ENCODE measurements at regions not wholly inside any gene's neighbourhood (a gene's known extent, or its start where the extent isn't known, plus 50 kb on each side); places are given as distances from the start of the nearest gene placed in this dataset.
A peak's percentile ranks its signal among the peaks of the same experiment; 100 is the strongest.

DNA sequence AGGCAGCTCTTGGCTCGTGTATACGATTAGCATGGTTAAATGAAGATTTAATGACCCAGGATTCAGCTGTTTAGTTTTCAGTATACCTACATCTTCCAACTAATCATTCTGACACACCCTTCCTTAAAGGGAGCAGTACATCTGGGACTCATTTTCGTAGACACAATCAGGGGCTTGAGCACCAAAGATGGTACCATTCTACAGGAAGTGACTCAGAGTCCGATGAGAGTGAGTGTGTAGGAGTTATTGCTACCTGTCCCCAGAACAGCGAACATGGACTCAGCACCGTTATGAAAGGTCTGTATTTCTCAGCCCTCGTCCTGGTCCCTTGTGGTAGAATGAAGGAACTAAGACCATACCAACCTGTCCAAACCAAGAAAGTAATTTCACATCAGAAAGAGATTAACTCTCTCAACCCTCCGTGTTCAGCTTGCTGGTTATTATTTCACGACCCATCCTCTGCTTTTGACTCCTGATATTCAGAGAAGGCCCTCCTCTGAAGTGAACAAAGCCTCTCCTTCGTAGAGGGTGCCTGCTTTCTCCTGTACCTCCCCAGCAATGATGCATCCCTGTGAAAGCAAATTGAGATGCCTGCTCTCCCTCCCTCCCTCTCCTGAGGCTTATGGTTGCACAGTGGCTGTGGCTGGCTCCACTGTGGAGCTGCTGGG, 214.8 kb downstream of the MTX2 start:
- Mint-ChIP-seq H3K36me3 (ENCODE audit: insufficient read depth) (no peaks in the 10 kb centered on the region), H3K4me3 (no peak overlapping the region), H3K27ac (ENCODE audit: low read depth) (no peak overlapping the region), H3K27me3 (peaks cover 63% of the 10 kb centered on the region), H3K4me1 (no peaks in the 10 kb centered on the region), H3K9me3 (no peaks in the 10 kb centered on the region)
- DNase-seq (ENCODE audit: low spot score in 2 of 2) = no peak
- no peak for ATAC-seq (replicated peaks; ENCODE audit: extremely low read depth, poor library complexity, severe bottlenecking)

DNA sequence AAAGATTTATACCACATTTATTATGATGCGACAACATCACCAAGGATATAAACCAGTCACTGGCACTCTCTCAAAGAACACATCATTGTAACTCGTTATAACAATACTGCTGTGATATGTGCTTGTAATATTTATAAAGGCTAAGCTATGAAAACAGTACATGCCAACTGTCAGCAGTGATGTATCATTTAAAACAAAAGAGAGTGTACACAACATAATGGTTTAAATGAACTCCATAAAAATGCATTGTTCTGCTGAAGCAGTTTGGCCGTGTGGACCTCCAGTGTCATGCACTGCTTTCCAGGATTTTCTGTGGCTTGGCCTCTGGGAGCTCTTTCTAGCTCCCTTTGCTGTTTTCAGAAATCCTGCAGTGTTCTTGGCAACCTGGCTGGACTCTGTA, 215.6 kb downstream of the MTX2 start:
- no peak overlapping the region for H3K27ac Mint-ChIP-seq (ENCODE audit: low read depth)
- no peaks in the 10 kb centered on the region for H3K9me3 Mint-ChIP-seq
- peaks cover 63% of the 10 kb centered on the region for H3K27me3 Mint-ChIP-seq
- ATAC-seq (replicated peaks; ENCODE audit: extremely low read depth, poor library complexity, severe bottlenecking) = no peak
- H3K36me3 Mint-ChIP-seq (ENCODE audit: insufficient read depth) = no peaks in the 10 kb centered on the region
- no peak for DNase-seq (ENCODE audit: low spot score in 2 of 2)
- no peak overlapping the region for H3K4me3 Mint-ChIP-seq
- no peaks in the 10 kb centered on the region for H3K4me1 Mint-ChIP-seq

DNA sequence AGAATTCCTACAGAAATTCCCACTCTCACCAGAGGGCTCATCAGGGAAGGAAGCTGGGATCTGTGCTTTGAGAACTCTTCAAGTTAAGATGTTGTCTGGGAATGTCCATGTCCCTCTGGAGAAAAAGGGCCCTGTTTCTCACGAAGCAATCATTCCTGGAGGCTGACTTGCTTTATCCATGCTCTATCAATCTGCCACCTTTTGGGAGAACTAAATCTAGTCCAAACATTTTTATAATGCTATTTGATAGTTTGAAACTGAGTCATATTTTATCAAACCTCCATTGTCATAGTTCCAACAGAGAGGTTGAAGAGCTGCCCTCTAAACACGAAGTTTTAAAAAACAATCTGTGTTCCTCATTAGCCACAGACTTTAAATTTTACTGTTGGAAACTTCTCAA, 219.2 kb downstream of the MTX2 start:
- H3K4me3 Mint-ChIP-seq = no peak overlapping the region
- H3K36me3 Mint-ChIP-seq (ENCODE audit: insufficient read depth) = peaks cover 1% of the 10 kb centered on the region
- H3K4me1 Mint-ChIP-seq = peaks cover 12% of the 10 kb centered on the region
- no peaks in the 10 kb centered on the region for H3K9me3 Mint-ChIP-seq
- DNase-seq (ENCODE audit: low spot score in 2 of 2) (no peak), ATAC-seq (replicated peaks; ENCODE audit: extremely low read depth, poor library complexity, severe bottlenecking) (no peak)
- H3K27me3 Mint-ChIP-seq = peaks cover 43% of the 10 kb centered on the region
- no peak overlapping the region for H3K27ac Mint-ChIP-seq (ENCODE audit: low read depth)

DNA sequence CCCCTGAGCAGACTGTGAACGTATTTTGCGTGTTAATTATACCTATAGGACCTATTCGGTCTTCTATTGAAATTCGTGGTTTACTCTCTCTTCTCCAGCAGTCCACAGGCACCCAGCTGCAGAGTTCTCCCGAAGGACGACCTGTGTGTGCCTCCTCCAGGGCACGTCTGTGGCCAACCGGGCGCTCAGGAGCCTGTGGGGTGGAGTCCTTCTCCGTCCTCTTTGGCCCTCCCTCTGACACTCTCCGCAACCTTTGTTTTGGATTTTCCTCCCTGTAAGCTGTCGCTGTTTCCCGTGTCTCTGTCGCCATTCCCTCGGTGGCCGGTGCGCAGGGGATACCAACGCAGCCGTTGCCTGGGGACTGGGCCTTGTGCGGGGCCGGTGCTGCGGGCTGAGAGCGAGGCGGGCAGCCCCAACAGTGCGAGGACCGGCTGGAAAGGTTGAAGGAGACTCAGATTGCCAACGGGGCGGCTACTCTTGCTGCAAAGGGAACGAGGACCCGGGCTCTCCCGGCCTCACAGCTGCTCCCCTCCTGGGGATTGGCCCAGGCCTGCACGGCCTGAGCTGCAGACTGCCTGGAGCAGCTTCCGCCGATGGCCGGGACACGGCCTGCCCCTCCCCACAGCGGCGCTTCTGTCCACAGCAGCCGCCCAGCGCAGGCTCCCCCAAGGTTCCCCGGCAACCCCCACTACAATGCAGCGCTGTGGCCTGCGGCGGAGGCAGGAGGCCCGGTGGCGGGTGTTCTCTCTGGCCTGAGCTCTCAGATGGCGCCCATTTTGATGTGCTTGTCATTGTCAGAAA, 221.0 kb downstream of the MTX2 start:
- DNase-seq (ENCODE audit: low spot score in 2 of 2) (no peak), ATAC-seq (replicated peaks; ENCODE audit: extremely low read depth, poor library complexity, severe bottlenecking) (no peak)
- no peak overlapping the region for H3K27ac Mint-ChIP-seq (ENCODE audit: low read depth)
- peaks cover 44% of the 10 kb centered on the region for H3K27me3 Mint-ChIP-seq
- H3K4me1 Mint-ChIP-seq = peaks cover 13% of the 10 kb centered on the region
- H3K4me3 Mint-ChIP-seq = no peak overlapping the region
- H3K9me3 Mint-ChIP-seq = no peaks in the 10 kb centered on the region
- peaks cover 1% of the 10 kb centered on the region for H3K36me3 Mint-ChIP-seq (ENCODE audit: insufficient read depth)

DNA sequence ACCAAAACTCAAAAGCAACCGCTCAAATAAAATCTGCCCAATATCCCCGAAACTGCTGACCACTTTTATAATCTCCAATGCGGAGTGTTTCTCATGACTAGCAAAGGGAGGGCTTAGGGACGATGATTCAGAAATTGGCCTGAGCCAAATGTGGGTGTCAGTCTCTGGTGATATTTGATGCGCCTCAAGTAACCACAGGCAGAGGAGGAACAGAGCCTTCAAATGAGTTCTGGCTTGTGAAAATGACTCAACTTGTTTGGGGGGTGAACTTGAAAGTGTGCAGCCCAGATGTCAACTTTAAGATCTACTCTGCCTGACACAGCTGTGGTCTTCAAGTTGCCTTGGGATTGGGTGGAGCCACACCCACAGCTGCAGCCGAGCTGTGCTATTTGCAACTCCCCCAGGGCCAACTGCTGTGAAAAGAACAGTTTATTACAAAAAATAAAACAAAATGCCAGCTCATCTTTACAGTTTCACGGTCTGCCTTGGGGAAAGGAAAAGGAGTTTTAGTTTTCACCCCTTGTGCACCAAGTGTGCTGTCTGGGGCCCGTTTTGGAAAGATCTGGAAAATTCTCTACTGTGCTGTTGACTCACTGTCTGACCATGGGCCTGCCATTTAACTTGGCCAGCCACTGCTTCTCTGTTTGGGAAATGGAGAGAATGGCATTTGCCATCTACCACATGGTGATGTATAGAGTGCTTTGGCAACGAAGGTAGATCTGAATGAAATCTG, 222.1 kb downstream of the MTX2 start:
- ATAC-seq (replicated peaks; ENCODE audit: extremely low read depth, poor library complexity, severe bottlenecking) = peak; percentile 87
- peak in 1 of 2 donors; percentile 27 for DNase-seq (ENCODE audit: low spot score in 2 of 2)
- peaks cover 44% of the 10 kb centered on the region for H3K27me3 Mint-ChIP-seq
- H3K36me3 Mint-ChIP-seq (ENCODE audit: insufficient read depth) = peaks cover 1% of the 10 kb centered on the region
- no peaks in the 10 kb centered on the region for H3K9me3 Mint-ChIP-seq
- no peak overlapping the region for H3K4me3 Mint-ChIP-seq
- no peak overlapping the region for H3K27ac Mint-ChIP-seq (ENCODE audit: low read depth)
- peaks cover 13% of the 10 kb centered on the region for H3K4me1 Mint-ChIP-seq

DNA sequence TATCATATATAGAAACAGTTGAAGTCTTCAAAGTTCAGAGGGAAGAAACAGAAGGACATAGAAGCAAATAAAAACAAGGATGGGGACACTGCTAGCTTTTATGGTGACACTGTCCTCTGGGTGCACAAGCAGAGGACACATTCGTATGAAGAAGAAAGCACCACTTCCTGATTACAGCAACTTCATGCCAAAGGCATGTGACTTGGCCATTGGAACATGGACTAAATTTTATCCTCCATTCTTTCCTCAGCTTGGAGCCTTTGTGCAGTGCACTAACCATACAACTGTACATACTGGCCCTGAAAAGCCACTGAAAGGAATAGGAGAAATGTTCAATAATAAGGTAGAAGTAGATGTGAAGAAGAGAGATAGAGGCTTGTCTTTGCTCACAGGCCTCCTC, 223.3 kb downstream of the MTX2 start:
- DNase-seq (ENCODE audit: low spot score in 2 of 2) = no peak
- H3K27me3 Mint-ChIP-seq = peaks cover 33% of the 10 kb centered on the region
- H3K9me3 Mint-ChIP-seq = no peaks in the 10 kb centered on the region
- H3K4me1 Mint-ChIP-seq = peaks cover 13% of the 10 kb centered on the region
- ATAC-seq (replicated peaks; ENCODE audit: extremely low read depth, poor library complexity, severe bottlenecking) = no peak
- no peak overlapping the region for H3K4me3 Mint-ChIP-seq
- no peak overlapping the region for H3K27ac Mint-ChIP-seq (ENCODE audit: low read depth)
- H3K36me3 Mint-ChIP-seq (ENCODE audit: insufficient read depth) = peaks cover 1% of the 10 kb centered on the region

DNA sequence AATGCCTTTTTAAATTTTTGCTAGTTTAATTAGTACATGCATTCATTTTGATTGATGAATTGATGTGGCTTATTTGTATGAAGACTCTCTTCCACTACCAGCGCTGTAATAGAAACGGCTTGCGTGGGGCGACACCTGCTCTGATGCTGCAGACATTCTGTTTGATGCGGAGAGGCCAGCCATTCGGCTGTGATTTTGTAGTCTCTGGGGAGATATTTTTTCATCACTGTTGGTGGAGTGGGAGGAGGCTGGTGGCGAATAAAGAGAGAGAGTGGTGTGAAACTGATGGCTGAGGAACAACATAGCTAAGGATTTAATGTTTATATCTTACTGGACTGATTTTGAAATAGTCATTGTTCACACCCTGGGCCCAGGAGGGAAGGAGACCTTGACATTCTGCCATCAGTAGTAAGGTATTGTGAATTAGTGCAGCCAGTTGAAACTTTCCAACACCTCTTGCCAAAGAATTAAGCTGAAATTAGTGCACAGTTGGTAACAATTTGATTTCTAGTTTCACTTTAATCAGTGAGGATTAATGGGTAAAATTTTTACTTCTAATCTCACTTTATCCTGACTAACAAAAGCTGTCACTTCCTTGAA, 224.1 kb downstream of the MTX2 start:
- no peak for ATAC-seq (replicated peaks; ENCODE audit: extremely low read depth, poor library complexity, severe bottlenecking)

DNA sequence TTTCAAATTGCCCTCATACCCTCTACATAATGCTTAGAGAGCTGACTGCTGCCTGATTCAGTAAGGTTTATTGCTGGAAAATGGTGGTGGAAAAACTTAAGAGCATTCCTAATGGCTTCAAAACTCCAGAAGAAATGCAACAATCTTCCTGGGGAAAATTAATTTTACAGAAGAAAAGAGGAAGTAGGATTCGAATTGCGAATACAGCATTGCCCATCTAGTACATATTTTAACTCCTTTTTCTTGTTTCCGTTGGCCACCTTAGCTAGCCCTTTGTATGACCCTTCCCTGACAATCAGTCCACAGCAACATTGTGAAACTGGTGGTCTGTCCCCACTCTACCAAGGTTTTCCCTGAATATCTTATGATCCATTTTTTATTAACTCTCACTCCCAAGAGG, 224.7 kb downstream of the MTX2 start:
- no peak for DNase-seq (ENCODE audit: low spot score in 2 of 2)
- Mint-ChIP-seq H3K9me3 (no peaks in the 10 kb centered on the region), H3K4me1 (peaks cover 13% of the 10 kb centered on the region), H3K36me3 (ENCODE audit: insufficient read depth) (peaks cover 1% of the 10 kb centered on the region), H3K4me3 (no peak overlapping the region), H3K27ac (ENCODE audit: low read depth) (no peak overlapping the region), H3K27me3 (peaks cover 31% of the 10 kb centered on the region)
- no peak for ATAC-seq (replicated peaks; ENCODE audit: extremely low read depth, poor library complexity, severe bottlenecking)

More for the DNA sequence above, 224.1 kb downstream of the MTX2 start:
- no peak overlapping the region for H3K4me3 Mint-ChIP-seq
- H3K27me3 Mint-ChIP-seq = peaks cover 27% of the 10 kb centered on the region
- H3K9me3 Mint-ChIP-seq = no peaks in the 10 kb centered on the region
- no peak for DNase-seq (ENCODE audit: low spot score in 2 of 2)
- peaks cover 13% of the 10 kb centered on the region for H3K4me1 Mint-ChIP-seq
- H3K36me3 Mint-ChIP-seq (ENCODE audit: insufficient read depth) = peaks cover 1% of the 10 kb centered on the region
- H3K27ac Mint-ChIP-seq (ENCODE audit: low read depth) = no peak overlapping the region

DNA sequence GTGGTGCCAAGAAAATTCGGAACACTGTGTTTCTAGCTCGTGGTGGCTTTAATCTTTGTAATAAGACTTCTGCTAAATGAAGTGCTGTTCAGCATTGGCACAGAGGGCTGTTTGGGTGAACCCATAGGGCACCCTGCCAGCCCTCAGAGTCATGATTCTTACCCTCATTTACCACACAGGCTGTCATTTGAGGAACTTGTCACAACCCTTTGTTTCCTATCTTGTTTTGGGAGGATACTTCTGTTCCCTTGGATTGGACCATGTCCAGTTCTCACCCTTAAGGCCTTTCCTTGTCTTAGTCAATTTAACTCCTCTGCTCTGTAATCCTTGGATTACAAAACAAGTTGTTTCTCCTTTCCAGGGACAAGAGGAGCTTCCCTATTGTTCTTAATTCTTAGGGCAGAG, 225.7 kb downstream of the MTX2 start:
- H3K4me1 Mint-ChIP-seq = peaks cover 13% of the 10 kb centered on the region
- H3K27me3 Mint-ChIP-seq = peaks cover 34% of the 10 kb centered on the region
- H3K9me3 Mint-ChIP-seq = no peaks in the 10 kb centered on the region
- H3K36me3 Mint-ChIP-seq (ENCODE audit: insufficient read depth) = peaks cover 1% of the 10 kb centered on the region
- no peak overlapping the region for H3K27ac Mint-ChIP-seq (ENCODE audit: low read depth)
- no peak for DNase-seq (ENCODE audit: low spot score in 2 of 2)
- ATAC-seq (replicated peaks; ENCODE audit: extremely low read depth, poor library complexity, severe bottlenecking) = no peak
- H3K4me3 Mint-ChIP-seq = no peak overlapping the region

DNA sequence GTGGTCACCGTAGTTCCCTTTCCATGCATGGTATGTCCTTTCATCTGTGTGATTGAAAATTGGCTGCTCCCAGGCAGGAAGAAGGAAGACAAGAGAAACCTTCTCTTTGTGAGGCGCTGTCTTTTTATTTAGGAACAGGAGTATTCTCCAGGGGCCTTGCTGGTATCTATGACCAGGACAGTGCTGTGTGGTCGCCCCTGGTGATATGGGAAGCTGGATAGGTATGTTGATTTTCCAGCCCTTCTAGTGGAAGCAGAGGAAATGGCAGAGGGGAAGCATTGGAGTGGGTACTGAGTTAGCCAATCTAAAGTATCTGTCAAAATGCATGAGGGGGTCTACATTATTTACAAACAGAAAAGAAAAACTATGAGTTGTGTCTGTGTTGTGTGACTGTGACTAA, 226.6 kb downstream of the MTX2 start:
- no peak for ATAC-seq (replicated peaks; ENCODE audit: extremely low read depth, poor library complexity, severe bottlenecking)
- Mint-ChIP-seq H3K4me3 (no peak overlapping the region), H3K27ac (ENCODE audit: low read depth) (no peak overlapping the region), H3K36me3 (ENCODE audit: insufficient read depth) (no peaks in the 10 kb centered on the region), H3K4me1 (peaks cover 13% of the 10 kb centered on the region), H3K9me3 (no peaks in the 10 kb centered on the region), H3K27me3 (peaks cover 38% of the 10 kb centered on the region)
- no peak for DNase-seq (ENCODE audit: low spot score in 2 of 2)

DNA sequence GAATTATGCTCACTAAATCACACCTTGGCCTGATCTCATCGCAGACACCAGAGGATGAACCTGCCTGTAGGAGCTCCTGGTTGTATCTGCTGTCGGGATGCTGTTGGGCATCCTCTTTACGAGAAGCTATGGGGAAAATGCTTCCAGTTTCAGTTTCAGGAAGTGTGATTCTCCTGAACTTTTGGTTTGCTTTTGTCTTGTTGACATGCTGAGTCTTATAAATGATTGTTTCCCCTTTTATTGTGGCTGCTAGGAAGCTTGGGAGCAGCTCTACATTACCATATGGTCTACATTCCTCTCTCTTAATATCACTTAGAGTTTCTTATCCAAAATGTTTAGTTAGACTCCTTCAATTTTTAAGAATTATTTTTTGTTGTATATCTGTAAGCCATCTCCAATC, 227.5 kb downstream of the MTX2 start:
- peaks cover 7% of the 10 kb centered on the region for H3K4me1 Mint-ChIP-seq
- H3K27ac Mint-ChIP-seq (ENCODE audit: low read depth) = no peak overlapping the region
- no peak for DNase-seq (ENCODE audit: low spot score in 2 of 2)
- H3K27me3 Mint-ChIP-seq = peaks cover 47% of the 10 kb centered on the region
- no peaks in the 10 kb centered on the region for H3K36me3 Mint-ChIP-seq (ENCODE audit: insufficient read depth)
- H3K9me3 Mint-ChIP-seq = no peaks in the 10 kb centered on the region
- no peak overlapping the region for H3K4me3 Mint-ChIP-seq
- ATAC-seq (replicated peaks; ENCODE audit: extremely low read depth, poor library complexity, severe bottlenecking) = no peak

DNA sequence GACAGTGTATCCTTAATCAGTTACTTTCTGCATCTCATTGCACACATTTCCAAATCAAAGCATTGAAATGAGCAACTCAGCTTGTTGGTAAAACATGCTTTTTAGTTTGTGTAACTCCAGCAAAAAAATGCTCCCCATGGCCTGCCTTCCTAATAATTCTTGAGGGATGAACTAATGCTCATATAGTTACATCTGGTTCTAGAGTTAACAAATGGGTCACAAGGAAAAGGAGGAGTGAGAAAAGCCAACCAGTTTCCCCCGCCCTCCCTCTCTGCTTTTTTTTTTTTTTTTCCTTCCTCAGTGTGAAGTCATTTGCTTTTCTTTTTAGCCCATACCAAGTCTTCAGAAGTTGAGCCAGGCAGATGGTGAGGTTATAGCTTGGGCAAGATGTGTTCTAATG, 231.7 kb downstream of the MTX2 start:
- Mint-ChIP-seq H3K27me3 (peaks cover 51% of the 10 kb centered on the region), H3K36me3 (ENCODE audit: insufficient read depth) (no peaks in the 10 kb centered on the region), H3K4me3 (no peak overlapping the region), H3K27ac (ENCODE audit: low read depth) (no peak overlapping the region), H3K4me1 (no peaks in the 10 kb centered on the region), H3K9me3 (no peaks in the 10 kb centered on the region)
- DNase-seq (ENCODE audit: low spot score in 2 of 2) (no peak), ATAC-seq (replicated peaks; ENCODE audit: extremely low read depth, poor library complexity, severe bottlenecking) (no peak)

Measured in central memory CD8-positive, alpha-beta T cell (primary cell).